Activated CD4-positive, alpha-beta T cell treated with anti-CD3 and anti-CD28 coated beads, Interleukin-2, Interleukin-6, amounts not matched to agents 100 ng/mL and 50 ng/mL, durations not matched to agents 16 hours and 8 hours (primary cell): ENCODE measurements at regions not wholly inside any gene's neighbourhood (a gene's known extent, or its start where the extent isn't known, plus 50 kb on each side); places are given as distances from the start of the nearest gene placed in this dataset.

Experiments
- DNase-seq: peaks from one replicate; pipeline ENCODE4 v3.0.0-alpha.2; 2020

DNA sequence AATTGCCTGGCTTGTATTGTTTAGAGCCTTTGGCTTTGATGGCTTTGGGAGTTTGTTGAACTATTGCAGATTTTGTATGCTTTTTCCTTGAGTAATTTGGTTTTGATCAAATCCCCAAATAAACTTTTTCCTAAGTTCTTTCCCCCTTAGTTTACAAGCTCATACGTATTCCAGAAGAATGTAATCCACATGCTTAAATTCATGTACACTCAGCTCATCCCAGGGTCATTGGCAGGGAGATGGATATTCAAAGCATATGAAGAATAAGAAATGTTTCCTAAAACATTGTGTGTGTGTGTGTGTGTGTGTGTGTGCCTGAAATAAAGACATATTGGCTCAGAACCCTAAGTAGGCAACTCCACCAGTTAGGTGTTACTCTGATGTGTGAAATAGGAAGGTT, 89.4 kb downstream of the TMEM30B start:
- no peak for DNase-seq

DNA sequence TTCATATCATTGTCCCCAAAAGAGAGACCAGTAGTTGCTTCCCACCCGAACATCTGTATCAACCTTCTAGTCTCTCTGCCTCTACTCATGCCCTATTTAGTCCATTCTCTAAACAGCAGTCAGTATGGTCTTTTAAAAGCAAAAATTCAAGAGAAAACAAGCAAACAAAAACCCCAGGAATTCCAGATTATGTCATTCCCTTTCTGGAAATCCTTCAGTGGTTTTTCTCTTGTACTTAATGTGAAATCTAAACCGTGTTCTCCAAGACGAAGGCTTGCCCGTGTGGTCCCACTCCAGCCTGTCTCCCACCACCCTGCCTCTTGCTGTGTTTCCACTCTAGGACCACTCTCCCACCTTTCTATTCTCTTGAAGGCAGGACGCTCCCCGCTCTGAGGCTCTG, 90.8 kb downstream of the TMEM30B start:
- DNase-seq: no peak

DNA sequence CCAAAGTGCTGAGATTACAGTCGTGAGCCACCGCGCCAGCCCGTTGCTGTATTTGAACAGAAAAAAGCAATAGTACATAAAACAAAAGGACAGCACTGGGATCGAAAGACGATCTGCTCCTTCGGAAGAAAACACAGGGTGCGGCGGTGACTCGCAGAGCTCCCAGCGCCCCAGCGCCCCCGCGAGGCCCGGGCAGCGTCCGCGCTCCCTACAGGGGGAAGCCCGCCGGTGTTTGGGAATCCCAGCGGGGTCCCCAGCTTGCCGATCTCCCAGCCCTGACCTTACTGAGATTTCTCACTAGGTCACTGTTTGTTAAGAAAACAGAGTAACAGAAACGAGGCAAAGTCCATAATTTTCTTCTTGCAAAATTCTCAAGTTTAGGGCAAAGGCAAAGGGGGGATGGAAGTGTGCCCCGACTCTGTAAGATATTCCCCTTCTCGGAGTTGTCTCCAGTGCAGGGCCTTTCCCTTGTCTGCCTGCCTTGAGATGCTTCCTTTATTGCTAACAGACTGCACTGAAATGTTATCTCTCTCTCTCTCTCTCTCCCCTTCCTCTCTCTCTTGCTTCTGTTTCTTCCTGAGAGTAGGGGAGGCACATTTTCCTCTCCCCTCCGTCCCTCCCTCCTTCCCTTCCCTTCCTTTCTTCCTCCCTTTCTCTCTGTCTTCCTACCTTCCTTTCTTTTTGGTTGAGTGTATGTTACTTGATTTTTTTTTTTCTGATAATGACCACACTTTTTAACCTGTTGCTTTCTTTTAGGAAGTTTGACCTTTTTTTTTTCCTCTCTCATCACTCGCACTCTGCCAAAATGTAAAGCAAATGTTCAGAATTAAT, 91.9 kb downstream of the TMEM30B start:
- DNase-seq: peak; percentile 50

DNA sequence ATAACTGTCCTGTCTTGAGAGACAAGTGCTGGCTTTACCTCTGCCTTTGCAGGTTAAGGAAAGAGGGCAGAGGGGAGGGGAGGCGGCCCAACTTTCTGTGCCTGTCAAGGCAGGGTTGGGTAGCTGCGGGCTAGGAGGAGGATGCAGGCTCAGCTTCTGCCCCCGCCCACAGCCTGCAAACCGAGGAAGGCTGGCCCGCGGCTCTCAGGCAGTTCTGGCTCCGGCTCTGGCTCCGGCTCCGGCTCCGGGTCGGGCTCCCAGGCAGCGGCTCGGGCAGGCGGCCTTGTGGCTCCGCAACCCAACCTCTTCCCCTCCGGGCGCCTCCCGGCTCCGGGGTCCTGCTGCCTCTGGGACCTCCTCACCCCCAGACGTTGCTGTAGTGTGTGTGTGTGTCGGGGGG, 92.9 kb downstream of the TMEM30B start:
- DNase-seq: no peak

DNA sequence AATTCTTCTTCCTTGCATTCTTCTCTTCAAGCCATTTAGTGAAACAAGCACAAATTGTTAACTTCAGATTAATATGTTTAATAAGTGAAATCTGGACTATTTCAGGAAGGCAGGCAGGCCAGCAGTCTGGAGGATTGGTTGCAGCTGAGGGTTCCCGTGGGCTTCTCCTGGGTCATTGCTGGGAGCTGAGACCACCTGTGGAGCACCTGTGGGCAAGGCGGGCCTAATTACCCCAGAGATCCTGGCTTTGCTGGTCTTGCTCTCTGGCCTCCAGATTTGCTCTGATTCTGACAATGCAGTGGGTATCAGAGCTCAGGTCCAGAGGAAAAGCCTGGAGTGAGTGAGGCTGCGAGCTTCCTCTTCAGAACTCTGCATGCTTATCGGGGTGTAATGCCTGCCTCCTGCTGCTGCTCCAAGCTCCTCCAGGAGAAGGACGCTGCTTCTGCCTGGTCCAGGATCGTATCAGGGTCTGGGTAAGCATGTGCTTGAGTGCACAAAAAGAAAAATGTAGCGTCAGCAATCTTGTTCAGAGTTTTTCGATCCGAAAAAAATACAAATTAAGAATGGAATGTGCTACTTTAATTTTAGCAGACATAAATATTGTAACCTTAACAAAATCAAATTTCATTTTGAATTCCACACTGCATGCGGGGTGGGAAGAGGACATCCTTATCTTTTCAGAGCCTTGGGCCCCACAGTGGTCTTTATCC, 93.8 kb downstream of the TMEM30B start:
- no peak for DNase-seq

DNA sequence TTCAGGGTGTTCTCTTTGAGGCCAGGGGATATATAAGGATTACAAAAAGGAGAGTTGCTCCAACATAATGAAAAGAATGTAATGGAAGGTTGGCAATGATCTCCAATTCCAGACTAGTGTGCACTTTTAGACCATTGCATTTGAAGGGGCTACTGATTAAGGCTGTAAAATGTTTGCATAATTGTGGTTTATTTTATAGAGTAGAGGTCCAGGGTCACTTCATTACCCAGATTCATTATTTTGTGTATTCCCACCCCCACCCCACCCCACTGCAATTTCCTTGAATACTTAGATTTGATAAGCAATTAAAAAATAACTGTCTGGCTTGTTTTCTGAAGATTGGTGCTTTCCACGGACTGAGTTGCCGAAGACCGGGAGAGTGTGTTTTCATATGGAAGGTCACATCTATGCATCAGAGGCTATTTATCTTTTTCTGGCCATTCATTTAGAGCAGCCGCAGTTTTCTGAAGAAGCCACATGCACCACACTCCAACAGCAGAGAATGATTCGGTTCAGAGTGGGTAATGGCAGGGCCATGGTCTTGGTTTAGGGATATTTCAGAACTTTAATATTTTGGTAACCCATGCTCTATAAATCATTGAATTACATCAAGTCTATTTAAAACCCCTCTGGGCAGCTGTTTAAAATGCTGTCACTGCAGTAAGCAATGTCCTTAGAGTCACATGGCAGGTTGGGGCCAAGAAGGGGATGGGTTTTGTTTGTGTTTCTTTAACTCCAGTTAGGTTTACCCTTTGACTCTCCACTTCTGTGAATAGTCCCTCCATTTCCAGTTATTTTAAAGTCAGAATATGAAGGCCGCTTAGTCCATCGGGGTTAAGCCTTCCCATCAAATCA, 94.6 kb downstream of the TMEM30B start:
- no peak for DNase-seq

DNA sequence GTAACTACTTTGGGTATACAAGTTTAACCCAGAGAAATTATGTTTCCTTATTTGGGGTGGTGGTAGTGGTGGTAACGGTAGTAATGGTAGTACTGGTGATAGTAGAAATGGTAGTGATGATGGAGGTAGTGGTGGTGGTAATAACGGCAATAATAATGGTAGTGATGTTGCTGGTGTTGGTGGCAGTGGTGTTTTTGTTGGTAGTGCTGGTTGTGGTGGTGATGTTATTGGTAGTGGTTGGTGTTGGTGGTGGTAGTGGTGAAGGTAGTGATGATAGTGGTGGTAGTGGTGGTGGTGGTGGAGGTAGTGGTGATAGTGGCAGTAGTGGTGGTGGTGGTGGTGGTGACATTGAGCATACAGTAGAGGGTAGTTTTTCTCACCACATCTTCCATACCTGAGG, 95.6 kb downstream of the TMEM30B start:
- no peak for DNase-seq

DNA sequence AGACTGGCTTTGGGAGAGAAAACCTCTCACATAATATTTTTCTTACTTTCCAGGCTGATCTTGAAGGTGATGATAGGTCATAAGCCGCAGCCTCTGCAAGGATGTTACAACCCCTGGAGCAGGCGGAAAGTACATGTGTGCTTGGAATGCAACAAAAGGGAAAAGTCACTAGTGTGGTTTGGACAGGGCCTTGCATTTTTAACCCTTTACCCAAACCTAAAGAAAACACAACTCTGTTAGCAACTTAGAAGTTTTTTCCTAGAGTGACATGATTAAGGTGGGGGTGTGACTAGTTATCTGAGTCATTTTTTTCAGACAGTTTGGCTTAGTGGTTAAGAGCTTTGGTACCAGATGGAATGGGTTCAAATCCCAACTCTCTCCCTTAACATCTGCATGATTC, 97.0 kb downstream of the TMEM30B start:
- no peak for DNase-seq

DNA sequence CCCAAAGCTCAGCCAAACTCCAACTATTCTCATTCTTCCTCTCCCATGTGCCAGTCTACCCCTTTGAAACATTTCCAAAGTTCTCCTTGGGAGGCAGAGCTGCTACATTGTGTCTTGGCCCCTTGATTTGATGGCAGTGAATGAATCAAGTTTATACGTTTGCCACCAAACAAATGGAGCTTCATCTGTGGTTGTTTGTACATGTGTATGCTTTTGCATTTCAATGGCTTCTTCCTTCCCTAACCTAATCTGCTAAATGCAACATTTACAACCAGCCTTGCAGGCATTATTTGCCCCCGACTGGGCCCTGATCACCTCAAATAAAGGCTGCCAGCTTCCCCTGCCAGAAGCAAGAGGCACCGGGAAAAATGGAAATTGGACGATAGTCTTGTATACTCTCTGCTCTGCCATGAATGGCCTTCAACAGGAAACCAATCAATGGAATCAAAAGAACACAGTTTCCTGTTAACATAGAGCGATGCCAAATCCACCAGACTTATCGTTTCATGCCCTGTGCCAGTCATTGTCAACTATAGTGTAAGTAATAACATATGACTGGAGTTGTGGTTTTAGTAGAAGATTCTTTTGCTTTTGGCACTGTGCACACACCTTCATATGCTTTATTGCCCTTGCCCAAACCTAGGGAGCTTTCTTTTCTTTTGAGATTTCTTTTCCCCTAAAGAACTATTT, 97.8 kb downstream of the TMEM30B start:
- no peak for DNase-seq

DNA sequence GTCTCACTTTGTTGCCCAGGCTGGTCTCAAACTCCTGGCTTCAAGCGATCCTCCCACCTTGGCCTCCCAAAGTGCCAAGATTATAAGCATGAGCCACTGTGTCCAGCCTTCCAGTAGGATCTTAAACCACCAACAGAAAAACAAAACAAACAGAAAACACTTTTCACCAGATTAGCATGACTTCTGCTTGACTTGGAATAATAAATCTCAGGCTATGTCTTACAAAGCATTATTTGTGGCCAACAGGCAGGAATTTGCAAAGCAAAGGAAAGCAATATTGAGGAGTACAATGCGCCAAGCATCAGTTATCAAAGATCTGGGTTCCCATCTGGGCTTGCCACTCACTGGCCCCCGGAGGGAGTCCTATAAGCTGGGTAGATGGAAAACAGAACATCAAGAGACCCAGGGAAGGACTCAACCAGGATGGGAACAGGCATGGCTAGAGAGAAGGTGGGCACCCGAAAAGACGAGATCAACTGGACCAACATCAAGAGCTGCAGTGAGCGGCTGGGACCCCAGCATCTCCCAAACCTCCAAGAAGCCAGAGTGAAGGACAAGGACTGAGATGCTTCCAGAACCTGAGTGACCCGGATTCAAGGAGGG, 101.2 kb downstream of the TMEM30B start:
- DNase-seq: no peak

DNA sequence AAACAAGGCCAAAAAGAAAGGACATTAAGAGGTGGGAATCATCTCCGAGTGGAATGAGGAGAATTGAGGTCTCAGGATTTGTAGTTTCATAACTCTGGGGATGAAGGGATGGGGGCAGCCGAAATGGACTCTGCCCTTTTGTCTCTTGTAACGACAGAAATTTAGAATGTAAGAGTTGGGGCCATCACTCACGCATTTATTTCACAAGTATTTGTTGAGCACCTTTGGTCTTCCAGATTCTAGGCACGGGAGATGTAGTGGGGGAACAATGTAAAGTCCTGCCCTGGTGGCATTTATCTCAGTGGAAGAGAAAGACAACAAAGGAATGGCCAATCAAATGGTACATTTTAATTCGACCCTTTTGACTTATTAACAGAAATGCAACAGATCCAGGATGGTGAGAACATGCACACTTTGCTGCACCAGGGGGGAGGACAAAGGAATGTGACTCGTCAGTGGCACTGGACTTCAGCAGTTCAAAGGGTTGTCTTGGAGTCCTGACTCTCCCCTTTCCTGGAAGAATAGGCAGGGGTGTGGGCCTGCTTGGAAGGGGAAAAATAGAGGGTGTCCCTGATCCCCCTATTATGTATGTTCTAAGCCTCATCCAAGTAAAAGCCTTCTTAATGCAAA, 102.0 kb downstream of the TMEM30B start:
- DNase-seq: no peak

DNA sequence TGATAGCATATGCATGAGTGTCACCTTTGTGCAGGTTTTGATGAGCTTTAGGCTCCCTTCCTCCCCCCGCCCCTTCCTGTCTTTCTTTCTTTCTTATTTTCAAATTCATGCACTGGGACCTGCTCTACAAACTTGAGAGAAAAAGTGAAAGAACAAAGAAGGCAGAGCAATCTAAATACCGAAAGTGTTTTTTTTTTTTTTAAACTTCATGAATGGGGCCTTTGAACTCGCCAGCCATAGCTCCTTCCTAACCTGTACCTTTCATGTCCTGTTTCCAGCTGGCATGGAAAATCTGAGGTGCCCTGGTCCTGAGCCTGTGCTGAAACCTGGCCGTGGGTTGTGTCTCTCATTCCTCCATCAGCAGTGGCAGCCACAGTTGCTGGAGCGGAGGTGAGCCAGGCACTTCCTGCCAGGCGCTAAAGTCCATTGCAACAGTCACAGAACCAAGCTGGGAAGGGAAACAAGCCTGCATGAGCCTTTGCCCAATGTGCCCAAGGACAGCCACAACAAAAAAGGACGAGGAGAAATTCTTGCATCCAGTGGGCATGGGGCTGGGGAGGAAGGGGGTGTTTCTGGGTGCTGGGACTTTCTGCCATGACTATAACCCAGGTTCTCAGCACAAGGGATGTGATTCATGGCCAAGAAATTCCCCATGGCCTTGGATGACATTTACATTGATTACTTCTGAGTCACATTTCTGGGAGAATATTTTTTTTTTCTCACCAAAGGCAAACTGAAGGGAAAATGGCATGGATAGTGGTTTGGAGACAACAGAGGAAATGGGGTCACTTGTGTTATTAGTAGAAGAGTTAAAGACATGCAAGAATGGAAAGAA, 102.7 kb downstream of the TMEM30B start:
- peak; percentile 49 for DNase-seq

DNA sequence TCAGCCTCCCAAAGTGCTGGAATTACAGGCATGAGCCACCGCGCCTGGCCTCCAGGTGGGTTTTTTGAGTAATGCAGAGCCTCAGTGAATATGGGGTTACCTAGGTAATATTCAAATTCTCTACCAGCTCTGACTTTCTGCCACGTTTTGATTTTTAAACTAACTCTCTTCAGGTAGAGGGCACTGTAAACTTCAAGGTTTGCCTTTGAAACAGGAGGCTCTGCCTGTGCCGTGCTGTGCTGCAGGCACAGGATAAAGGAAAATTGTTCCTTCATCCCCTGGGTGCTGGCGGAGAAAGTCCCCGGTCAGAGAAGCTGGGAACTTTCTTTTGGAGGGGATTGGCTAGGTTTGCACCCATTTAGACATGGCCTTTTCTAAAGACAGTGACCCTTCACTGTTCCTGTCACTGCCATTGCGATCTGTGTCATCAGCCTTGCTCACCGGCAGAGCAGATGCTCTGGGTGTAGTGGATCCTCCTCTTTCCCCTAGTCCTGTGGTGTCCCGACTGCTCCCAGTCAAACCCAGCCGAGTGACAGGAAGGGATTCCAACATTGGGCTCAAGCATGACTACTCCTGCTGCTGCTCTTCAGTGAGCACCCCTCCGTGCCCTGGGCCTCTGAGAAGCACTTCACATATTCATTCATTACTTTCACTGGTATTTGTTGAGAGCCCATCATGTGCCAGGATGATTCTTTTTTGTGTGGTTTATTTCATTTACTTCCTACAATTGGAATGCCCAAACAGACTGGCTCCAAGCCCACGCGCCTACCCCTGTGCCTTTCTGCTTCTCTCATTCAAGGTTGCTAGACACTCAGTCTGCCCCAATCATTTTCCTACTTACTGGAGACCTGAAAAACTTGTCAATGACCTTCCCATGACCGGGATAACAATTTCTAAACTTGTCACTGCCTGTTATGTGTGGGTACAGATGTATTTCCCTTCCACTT, 103.6 kb downstream of the TMEM30B start:
- DNase-seq: no peak

DNA sequence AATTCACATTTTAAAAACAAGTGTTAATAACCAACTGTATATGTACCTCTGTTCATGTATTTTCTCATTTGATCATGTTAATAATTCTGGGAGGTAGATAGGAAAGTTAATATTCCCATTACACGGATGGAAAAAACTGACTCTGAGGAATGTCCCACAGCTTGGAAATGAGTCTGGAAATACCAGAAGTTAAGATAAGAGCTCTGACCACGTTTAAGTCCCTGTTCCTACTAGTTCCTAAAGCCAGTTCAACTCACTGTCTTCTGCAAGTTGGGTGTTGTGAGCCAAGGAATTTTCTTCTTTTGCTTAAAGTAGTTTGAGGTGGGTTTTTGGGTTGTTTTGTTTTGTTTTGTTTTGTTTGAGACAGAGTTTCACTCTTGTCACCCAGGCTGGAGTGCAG, 104.5 kb downstream of the TMEM30B start:
- DNase-seq: no peak

DNA sequence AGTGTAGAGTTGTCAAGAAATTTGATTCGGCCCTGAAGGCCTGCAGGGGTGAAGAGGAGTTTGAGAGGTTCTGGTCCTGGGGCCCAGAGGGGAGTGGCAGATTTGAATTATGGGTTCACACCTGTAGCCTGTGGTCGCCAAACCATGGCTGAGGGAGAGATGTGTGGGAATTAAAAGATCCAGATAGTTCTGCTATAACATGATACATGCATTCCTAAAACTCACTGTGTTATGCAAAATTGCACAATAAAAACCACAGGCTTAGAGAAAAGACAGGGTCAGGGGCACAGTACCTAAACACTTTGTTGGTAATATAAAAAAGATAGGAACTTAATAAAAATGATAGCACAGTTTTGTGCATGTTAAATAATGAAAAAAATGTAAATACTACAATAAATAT, 106.2 kb downstream of the TMEM30B start:
- no peak for DNase-seq

DNA sequence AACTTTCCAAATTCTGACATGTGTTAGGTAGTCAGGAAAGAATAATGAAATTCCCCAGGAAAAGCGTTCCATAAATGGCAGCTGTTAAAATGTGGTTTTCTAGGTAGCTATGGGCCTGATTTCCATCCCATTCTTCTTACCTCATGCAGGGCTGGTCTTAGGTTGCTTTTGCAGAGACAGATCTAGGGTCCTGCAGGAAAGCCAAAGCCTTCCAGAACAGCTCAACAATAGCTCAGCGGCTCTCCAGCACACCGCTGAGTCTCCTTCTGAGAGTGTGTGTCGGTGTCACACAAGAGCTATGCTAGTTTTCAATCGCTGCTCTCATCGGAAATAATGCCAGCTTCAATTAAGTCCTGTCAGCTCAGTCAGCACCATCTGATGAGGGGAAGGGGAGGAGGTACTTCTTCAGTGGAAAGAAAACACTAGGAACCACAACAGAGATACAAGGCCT, 106.7 kb downstream of the TMEM30B start:
- no peak for DNase-seq

DNA sequence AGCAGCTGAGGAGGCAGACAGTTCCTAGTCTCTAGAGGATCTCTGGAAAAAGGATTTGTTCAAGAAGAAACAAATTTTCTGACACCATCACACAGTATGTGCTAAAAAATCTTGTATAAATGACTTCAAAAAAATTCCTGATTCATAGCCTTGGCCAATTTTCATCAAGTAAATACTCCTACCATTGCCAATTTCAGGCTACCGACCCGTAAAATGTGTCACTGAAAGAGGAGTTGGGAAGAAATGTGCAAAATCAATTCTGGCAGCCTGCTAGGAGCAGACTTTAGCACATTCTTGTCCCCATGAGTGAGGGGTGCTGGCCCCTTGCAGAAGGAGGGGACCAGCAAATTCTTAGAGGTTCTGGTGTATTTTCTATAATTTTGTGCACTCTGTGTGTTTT, 109.4 kb downstream of the TMEM30B start:
- no peak for DNase-seq

DNA sequence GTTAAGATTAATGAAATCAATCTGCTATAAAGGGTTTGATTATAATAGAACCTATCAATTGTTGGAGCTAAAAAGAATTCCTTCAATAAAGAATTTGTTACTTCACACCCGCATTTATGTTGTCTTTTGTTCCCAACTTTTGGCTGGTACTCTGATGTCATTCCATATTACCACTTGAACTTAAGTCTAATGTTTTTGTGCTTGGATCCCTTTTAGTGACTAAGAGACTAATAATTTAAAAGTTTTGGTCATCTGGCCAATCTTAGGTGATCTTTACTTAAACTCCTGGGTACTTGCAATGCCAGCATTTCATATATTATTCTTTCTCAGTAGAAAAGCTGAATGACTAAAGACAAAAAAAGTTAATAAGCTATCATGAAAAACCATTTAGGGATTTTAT, 113.0 kb downstream of the TMEM30B start:
- no peak for DNase-seq

DNA sequence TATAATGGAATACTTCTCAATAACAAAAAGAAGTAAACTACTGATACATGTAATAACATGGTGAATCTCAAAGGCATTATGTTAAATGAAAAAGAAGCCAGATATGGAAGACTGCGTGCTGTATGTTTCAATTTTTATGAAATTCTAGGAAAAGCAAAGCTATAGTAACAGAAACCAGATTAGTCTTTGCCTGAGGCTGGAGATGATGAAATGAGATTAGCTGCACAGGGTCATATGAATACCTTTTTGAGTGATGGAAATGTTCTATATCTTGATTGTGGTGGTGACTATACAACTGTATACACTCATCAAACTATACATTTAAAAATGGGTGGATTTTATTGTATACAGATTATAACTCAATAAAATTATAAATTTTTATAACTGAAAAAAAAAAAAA, 113.5 kb downstream of the TMEM30B start:
- DNase-seq: no peak

DNA sequence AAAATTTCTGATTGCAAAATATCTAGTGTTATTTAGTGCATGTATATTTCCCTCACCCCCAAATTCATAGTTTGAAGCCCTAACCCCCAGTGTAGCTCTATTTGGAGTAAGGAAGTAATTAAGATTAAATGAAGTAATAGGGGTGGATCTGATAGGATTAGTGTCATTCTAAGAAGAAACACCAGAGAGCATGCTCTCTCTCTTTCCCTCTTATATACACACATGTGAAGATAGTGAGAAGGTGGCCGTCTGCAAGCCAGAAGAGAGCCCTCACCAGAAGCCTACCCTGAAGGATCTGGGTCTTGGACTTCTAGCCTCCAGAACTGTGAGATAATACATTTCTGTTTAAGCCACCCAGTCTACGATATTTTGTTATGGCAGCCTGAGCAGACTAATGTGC, 120.3 kb downstream of the TMEM30B start:
- DNase-seq: no peak
